ENCODE measurements at regions not wholly inside any gene's neighbourhood (a gene's known extent, or its start where the extent isn't known, plus 50 kb on each side); places are given as distances from the start of the nearest gene placed in this dataset.

DNA sequence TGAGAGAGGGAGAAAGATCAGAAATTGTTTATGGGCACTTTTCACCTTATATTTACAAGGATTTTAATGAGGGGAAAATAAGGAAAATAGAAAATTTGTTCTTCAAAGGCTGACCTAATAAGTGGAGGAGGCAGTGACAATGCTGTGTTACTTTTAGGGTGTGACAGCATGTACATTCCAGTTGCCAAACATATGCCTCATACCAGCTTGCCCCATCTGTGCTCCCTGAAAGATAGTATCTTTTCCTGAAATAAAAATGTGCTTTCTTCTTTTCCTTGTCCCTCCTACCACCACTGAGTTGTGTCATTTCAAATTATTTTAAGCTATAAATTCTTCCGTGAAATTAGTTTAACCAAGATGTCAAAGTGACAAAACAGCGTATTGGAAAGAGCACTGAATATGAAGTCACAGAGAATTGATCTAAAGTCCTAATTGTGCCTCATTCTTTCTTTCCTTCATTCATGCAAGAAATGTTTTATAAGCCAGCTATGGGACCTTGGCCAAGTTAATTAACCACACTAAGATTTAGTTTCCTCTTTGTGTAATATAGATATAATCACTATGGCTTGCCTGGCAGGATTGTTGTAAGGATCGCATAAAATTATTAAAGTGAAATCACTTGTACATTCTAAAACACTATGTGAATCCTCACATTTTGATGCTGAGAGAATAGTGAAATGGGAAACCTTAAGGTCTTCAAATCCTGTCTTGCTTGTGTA lies 1307.5 kb upstream of the TENM4 start:
- H3K27me3 ChIP-seq, result no peaks in the 10 kb centered on the region
- DNase-seq (ENCODE audit: low read depth in 1 of 2, low spot score in 1 of 2), result no peak
- H3K4me1 ChIP-seq (ENCODE audit: low read depth), result no peaks in the 10 kb centered on the region
- H3K9me3 ChIP-seq (ENCODE audit: low read depth), result no peaks in the 10 kb centered on the region
- no peak overlapping the region for H3K27ac ChIP-seq
- TF ChIP-seq CTCF (IDR thresholded peaks at IDR 0.05; ENCODE audit: low read depth, low read length), result no peak
- H3K4me3 ChIP-seq, result no peak overlapping the region
- no peaks in the 10 kb centered on the region for H3K36me3 ChIP-seq

- H3K27ac ChIP-seq, result no peak overlapping the region
- H3K27me3 ChIP-seq, result no peaks in the 10 kb centered on the region
- no peak for DNase-seq (ENCODE audit: low read depth in 1 of 2, low spot score in 1 of 2)
- no peaks in the 10 kb centered on the region for H3K9me3 ChIP-seq (ENCODE audit: low read depth)
- H3K4me1 ChIP-seq (ENCODE audit: low read depth), result no peaks in the 10 kb centered on the region
- no peak overlapping the region for H3K4me3 ChIP-seq
- H3K36me3 ChIP-seq, result no peaks in the 10 kb centered on the region
- TF ChIP-seq CTCF (IDR thresholded peaks at IDR 0.05; ENCODE audit: low read depth, low read length), result no peak
Measured at GRCh38 chr11:80746300-80746699, 1305.5 kb upstream of the TENM4 start.

DNA sequence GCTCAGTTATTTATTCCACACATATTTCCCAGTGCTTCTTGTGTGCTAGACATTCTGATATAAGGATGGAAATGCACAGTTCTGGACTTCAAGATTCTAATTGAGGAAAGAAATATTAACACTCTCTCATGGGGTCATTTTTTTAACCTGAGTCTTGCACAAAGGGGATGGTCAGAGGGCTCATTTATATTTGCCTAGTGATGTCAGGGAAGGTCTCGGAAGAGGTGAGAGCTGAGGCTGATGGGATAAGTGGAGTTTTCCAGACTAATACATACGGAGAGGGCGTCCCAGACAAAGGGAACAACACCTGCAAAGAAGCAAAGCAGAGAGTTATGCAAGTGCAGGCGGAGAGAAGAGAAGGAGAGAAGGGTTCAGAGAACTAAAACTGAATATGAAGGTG lies 1304.6 kb upstream of the TENM4 start:
- Histone ChIP-seq H3K27ac (no peak overlapping the region), H3K9me3 (ENCODE audit: low read depth) (no peaks in the 10 kb centered on the region)
- no peak for TF ChIP-seq CTCF (IDR thresholded peaks at IDR 0.05; ENCODE audit: low read depth, low read length)

GRCh38 chr11:80733790-80734189 lies 1293.0 kb upstream of the TENM4 start:
- H3K4me1 ChIP-seq (ENCODE audit: low read depth), result no peaks in the 10 kb centered on the region
- H3K4me3 ChIP-seq, result no peak overlapping the region
- H3K27ac ChIP-seq, result no peak overlapping the region
- no peaks in the 10 kb centered on the region for H3K36me3 ChIP-seq
- H3K9me3 ChIP-seq (ENCODE audit: low read depth), result no peaks in the 10 kb centered on the region
- DNase-seq (ENCODE audit: low read depth in 1 of 2, low spot score in 1 of 2), result no peak
- H3K27me3 ChIP-seq, result no peaks in the 10 kb centered on the region
- no peak for TF ChIP-seq CTCF (IDR thresholded peaks at IDR 0.05; ENCODE audit: low read depth, low read length)

More for the DNA sequence above, 1304.6 kb upstream of the TENM4 start:
- Histone ChIP-seq H3K4me1 (ENCODE audit: low read depth) (no peaks in the 10 kb centered on the region), H3K4me3 (no peak overlapping the region), H3K27me3 (no peaks in the 10 kb centered on the region), H3K36me3 (no peaks in the 10 kb centered on the region)
- DNase-seq (ENCODE audit: low read depth in 1 of 2, low spot score in 1 of 2), result no peak

DNA sequence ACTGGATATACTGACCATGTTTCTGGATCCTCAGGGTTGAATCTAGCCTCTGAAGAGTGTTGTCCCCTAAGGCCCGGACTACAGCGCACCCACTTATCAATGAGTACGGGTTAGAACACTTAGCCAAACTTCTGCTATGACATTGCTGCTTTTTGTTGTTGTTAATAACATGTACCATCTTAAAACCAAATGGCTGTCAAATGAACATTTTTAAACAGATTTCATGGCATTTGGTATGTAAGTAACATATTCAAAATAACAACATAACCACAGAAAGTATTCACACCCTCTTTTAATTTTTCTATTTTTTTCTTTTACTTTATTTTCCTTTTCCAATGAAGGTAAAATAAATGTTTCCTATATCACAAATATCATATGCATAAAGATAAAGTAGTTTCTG lies 1292.5 kb upstream of the TENM4 start:
- Histone ChIP-seq H3K9me3 (ENCODE audit: low read depth) (no peaks in the 10 kb centered on the region), H3K27me3 (no peaks in the 10 kb centered on the region), H3K4me3 (no peak overlapping the region), H3K27ac (no peak overlapping the region), H3K36me3 (no peaks in the 10 kb centered on the region), H3K4me1 (ENCODE audit: low read depth) (no peaks in the 10 kb centered on the region)
- no peak for DNase-seq (ENCODE audit: low read depth in 1 of 2, low spot score in 1 of 2)
- TF ChIP-seq CTCF (IDR thresholded peaks at IDR 0.05; ENCODE audit: low read depth, low read length), result no peak
